Effector memory CD8-positive, alpha-beta T cell (primary cell): ENCODE measurements at regions not wholly inside any gene's neighbourhood (a gene's known extent, or its start where the extent isn't known, plus 50 kb on each side); places are given as distances from the start of the nearest gene placed in this dataset.

Source experiments
- ATAC-seq: fragments of 150-1000 bp; cut with Tn5 transposase; replicated peaks from 2 replicates; pipeline ENCODE4 v1.10.0; 2021; ENCODE audit warnings: mild to moderate bottlenecking, moderate library complexity
- DNase-seq, 3 experiments: peaks; one replicate each; pipeline ENCODE4 v3.0.0; 2021
- H3K27ac Mint-ChIP-seq, 2 donors: one replicate each; pipeline ENCODE4 v1.8.0; 2022; ENCODE audit warnings: mild to moderate bottlenecking in 2 of 2, mixed read lengths in 2 of 2, moderate library complexity in 2 of 2
- H3K27me3 Mint-ChIP-seq, 2 donors: one replicate each; pipeline ENCODE4 v1.8.0; 2022; ENCODE audit warnings: mixed read lengths in 2 of 2
- H3K36me3 Mint-ChIP-seq: one replicate; pipeline ENCODE4 v1.8.0; 2022; ENCODE audit warnings: mild to moderate bottlenecking, moderate library complexity, mixed read lengths; ENCODE audit not compliant: insufficient read depth
- H3K4me1 Mint-ChIP-seq, 2 donors: one replicate each; pipeline ENCODE4 v1.8.0; 2022; ENCODE audit warnings: low read depth in 2 of 2, mixed read lengths in 2 of 2
- H3K4me3 Mint-ChIP-seq, 2 donors: one replicate each; pipeline ENCODE4 v1.8.0; 2022; ENCODE audit warnings: mild to moderate bottlenecking in 2 of 2, mixed read lengths in 2 of 2, moderate library complexity in 2 of 2
- H3K9me3 Mint-ChIP-seq, 2 donors: one replicate each; pipeline ENCODE4 v1.8.0; 2022; ENCODE audit warnings: mixed read lengths in 2 of 2

- Mint-ChIP-seq H3K4me3 (no peak overlapping the region), H3K27ac (no peak overlapping the region), H3K36me3 (no peaks in the 10 kb centered on the region), H3K9me3 (peaks cover 10 to 12% of the 10 kb centered on the region in 2 donors), H3K27me3 (no peaks in the 10 kb centered on the region), H3K4me1 (no peaks in the 10 kb centered on the region)
- ATAC-seq (no peak), DNase-seq (no peak)
Measured at GRCh38 chr9:74317235-74317634, 179.9 kb upstream of the RORB start.

- no peaks in the 10 kb centered on the region for H3K4me1 Mint-ChIP-seq
- no peak for DNase-seq
- H3K4me3 Mint-ChIP-seq: no peak overlapping the region
- peaks cover 10 to 12% of the 10 kb centered on the region in 2 donors for H3K9me3 Mint-ChIP-seq
- no peak for ATAC-seq
- H3K27ac Mint-ChIP-seq: no peak overlapping the region
- peaks cover 6% of the 10 kb centered on the region for H3K36me3 Mint-ChIP-seq
- H3K27me3 Mint-ChIP-seq: no peaks in the 10 kb centered on the region
Measured at GRCh38 chr9:74321396-74321795, 175.7 kb upstream of the RORB start.

- ATAC-seq: peak; percentile 33
- H3K27me3 Mint-ChIP-seq: no peaks in the 10 kb centered on the region
Measured at GRCh38 chr9:74322661-74323314, 174.3 kb upstream of the RORB start.

GRCh38 chr9:74330487-74331214, 166.5 kb upstream of the RORB start:
- Mint-ChIP-seq H3K27ac (no peak overlapping the region), H3K36me3 (no peaks in the 10 kb centered on the region), H3K4me3 (no peak overlapping the region), H3K4me1 (no peaks in the 10 kb centered on the region), H3K9me3 (peaks cover 0 to 17% of the 10 kb centered on the region in 2 donors), H3K27me3 (no peaks in the 10 kb centered on the region)
- DNase-seq: no peak
- no peak for ATAC-seq

More at GRCh38 chr9:74322661-74323314, 174.3 kb upstream of the RORB start:
- H3K36me3 Mint-ChIP-seq: peaks cover 6% of the 10 kb centered on the region
- peaks cover 6 to 11% of the 10 kb centered on the region in 2 donors for H3K9me3 Mint-ChIP-seq
- DNase-seq: no peak
- peak overlapping the region in 1 of 2 donors; percentile 15 for H3K27ac Mint-ChIP-seq
- H3K4me1 Mint-ChIP-seq: no peaks in the 10 kb centered on the region
- H3K4me3 Mint-ChIP-seq: peak overlapping the region in 1 of 2 donors; percentile 7

- Mint-ChIP-seq H3K4me1 (no peaks in the 10 kb centered on the region), H3K27ac (no peak overlapping the region), H3K4me3 (no peak overlapping the region), H3K27me3 (no peaks in the 10 kb centered on the region), H3K36me3 (no peaks in the 10 kb centered on the region), H3K9me3 (peaks cover 0 to 17% of the 10 kb centered on the region in 2 donors)
- ATAC-seq (no peak), DNase-seq (no peak)
Measured at GRCh38 chr9:74331607-74332006, 165.5 kb upstream of the RORB start.

GRCh38 chr9:74333384-74334032, 163.6 kb upstream of the RORB start:
- ATAC-seq: peak; percentile 26

GRCh38 chr9:74334271-74334670, 162.9 kb upstream of the RORB start:
- H3K9me3 Mint-ChIP-seq: peaks cover 0 to 13% of the 10 kb centered on the region in 2 donors
- no peaks in the 10 kb centered on the region for H3K36me3 Mint-ChIP-seq
- H3K4me3 Mint-ChIP-seq: no peak overlapping the region
- ATAC-seq: no peak
- no peak for DNase-seq
- no peaks in the 10 kb centered on the region for H3K27me3 Mint-ChIP-seq
- no peak overlapping the region for H3K27ac Mint-ChIP-seq
- no peaks in the 10 kb centered on the region for H3K4me1 Mint-ChIP-seq

More at GRCh38 chr9:74333384-74334032, 163.6 kb upstream of the RORB start:
- H3K9me3 Mint-ChIP-seq: peaks cover 0 to 14% of the 10 kb centered on the region in 2 donors
- H3K4me1 Mint-ChIP-seq: no peaks in the 10 kb centered on the region
- no peaks in the 10 kb centered on the region for H3K27me3 Mint-ChIP-seq
- H3K4me3 Mint-ChIP-seq: no peak overlapping the region
- H3K36me3 Mint-ChIP-seq: no peaks in the 10 kb centered on the region
- DNase-seq: no peak
- H3K27ac Mint-ChIP-seq: no peak overlapping the region

- no peaks in the 10 kb centered on the region for H3K36me3 Mint-ChIP-seq
- no peak overlapping the region for H3K27ac Mint-ChIP-seq
- no peaks in the 10 kb centered on the region for H3K4me1 Mint-ChIP-seq
- DNase-seq (no peak), ATAC-seq (no peak)
- H3K4me3 Mint-ChIP-seq: no peak overlapping the region
- no peaks in the 10 kb centered on the region for H3K27me3 Mint-ChIP-seq
- H3K9me3 Mint-ChIP-seq: peaks cover 0 to 8% of the 10 kb centered on the region in 2 donors
Measured at GRCh38 chr9:74336161-74336560, 161.0 kb upstream of the RORB start.

- Mint-ChIP-seq H3K9me3 (no peaks in the 10 kb centered on the region), H3K4me1 (no peaks in the 10 kb centered on the region), H3K27ac (no peak overlapping the region), H3K36me3 (no peaks in the 10 kb centered on the region), H3K27me3 (no peaks in the 10 kb centered on the region), H3K4me3 (no peak overlapping the region)
- no peak for ATAC-seq
- DNase-seq: no peak
Measured at GRCh38 chr9:74348777-74349176, 148.4 kb upstream of the RORB start.

GRCh38 chr9:74355107-74355506, 142.0 kb upstream of the RORB start:
- Mint-ChIP-seq H3K36me3 (no peaks in the 10 kb centered on the region), H3K27ac (no peak overlapping the region), H3K27me3 (no peaks in the 10 kb centered on the region), H3K9me3 (peaks cover 0 to 5% of the 10 kb centered on the region in 2 donors), H3K4me3 (no peak overlapping the region), H3K4me1 (no peaks in the 10 kb centered on the region)
- no peak for ATAC-seq
- DNase-seq: no peak

GRCh38 chr9:74357577-74357976, 139.6 kb upstream of the RORB start:
- DNase-seq (no peak), ATAC-seq (no peak)
- Mint-ChIP-seq H3K27ac (no peak overlapping the region), H3K9me3 (peaks cover 0 to 7% of the 10 kb centered on the region in 2 donors), H3K4me3 (no peak overlapping the region), H3K27me3 (no peaks in the 10 kb centered on the region), H3K4me1 (no peaks in the 10 kb centered on the region), H3K36me3 (no peaks in the 10 kb centered on the region)

GRCh38 chr9:74358959-74359358, 138.2 kb upstream of the RORB start:
- no peak for DNase-seq
- ATAC-seq: no peak
- Mint-ChIP-seq H3K27ac (no peak overlapping the region), H3K36me3 (no peaks in the 10 kb centered on the region), H3K4me1 (no peaks in the 10 kb centered on the region), H3K4me3 (no peak overlapping the region), H3K27me3 (no peaks in the 10 kb centered on the region), H3K9me3 (peaks cover 0 to 7% of the 10 kb centered on the region in 2 donors)

- no peak for ATAC-seq
- no peak overlapping the region for H3K4me3 Mint-ChIP-seq
Measured at GRCh38 chr9:74361508-74361907, 135.6 kb upstream of the RORB start.

GRCh38 chr9:74362423-74362822, 134.7 kb upstream of the RORB start:
- Mint-ChIP-seq H3K36me3 (no peaks in the 10 kb centered on the region), H3K27ac (no peak overlapping the region), H3K27me3 (no peaks in the 10 kb centered on the region), H3K4me3 (no peak overlapping the region), H3K9me3 (peaks cover 7 to 9% of the 10 kb centered on the region in 2 donors), H3K4me1 (no peaks in the 10 kb centered on the region)
- ATAC-seq (no peak), DNase-seq (no peak)

More at GRCh38 chr9:74361508-74361907, 135.6 kb upstream of the RORB start:
- peaks cover 0 to 9% of the 10 kb centered on the region in 2 donors for H3K9me3 Mint-ChIP-seq
- H3K4me1 Mint-ChIP-seq: no peaks in the 10 kb centered on the region
- H3K27me3 Mint-ChIP-seq: no peaks in the 10 kb centered on the region
- no peak for DNase-seq
- no peaks in the 10 kb centered on the region for H3K36me3 Mint-ChIP-seq
- no peak overlapping the region for H3K27ac Mint-ChIP-seq
